CMK (cell line): ENCODE measurements at regions not wholly inside any gene's neighbourhood (a gene's known extent, or its start where the extent isn't known, plus 50 kb on each side); places are given as distances from the start of the nearest gene placed in this dataset.
A peak's percentile ranks its signal among the peaks of the same experiment; 100 is the strongest.

Source experiments
- DNase-seq: peaks from one replicate; pipeline ENCODE4 v3.0.0-alpha.2; 2010; ENCODE audit warnings: low read depth

GRCh38 chr10:33609546-33609945 is 275.1 kb upstream of the NRP1 start:
- DNase-seq, result no peak

DNA sequence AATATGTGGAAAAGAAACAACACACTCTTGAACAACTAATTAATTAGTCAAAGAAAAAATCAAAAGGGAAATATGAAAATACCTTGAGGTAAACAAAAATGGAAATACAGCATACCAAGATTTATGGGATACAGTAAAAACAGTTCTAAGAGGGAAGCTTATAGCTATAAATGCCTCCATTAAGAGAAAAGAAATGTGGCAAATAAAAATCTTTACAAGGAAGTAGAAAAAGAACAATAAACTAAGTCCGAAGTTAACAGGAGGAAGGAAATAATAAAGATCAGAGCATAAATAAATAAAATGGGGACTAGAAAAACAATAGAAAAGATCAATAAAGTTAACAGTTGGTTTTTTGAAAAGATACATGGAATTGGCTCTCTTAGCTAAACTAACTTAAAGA is 267.8 kb upstream of the NRP1 start:
- no peak for DNase-seq

DNA sequence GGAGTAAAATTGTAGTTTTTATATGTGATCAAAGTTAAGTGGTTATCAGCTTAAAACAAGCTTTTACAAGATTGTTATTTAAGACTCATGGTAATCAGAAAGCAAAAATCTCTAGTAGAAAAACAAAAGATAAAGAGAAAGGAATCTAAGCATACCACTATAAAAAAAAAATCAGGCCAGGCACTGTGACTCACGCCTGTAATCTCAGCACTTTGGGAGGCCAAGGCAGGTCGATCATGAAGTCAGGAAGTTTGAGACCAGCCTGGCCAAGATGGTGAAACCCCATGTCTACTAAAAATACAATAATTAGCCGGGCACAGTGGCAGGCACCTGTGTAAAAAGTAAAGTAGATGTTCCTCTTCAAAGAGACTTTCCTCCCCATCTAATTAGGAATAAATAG is 265.9 kb upstream of the NRP1 start:
- DNase-seq, result no peak

DNA sequence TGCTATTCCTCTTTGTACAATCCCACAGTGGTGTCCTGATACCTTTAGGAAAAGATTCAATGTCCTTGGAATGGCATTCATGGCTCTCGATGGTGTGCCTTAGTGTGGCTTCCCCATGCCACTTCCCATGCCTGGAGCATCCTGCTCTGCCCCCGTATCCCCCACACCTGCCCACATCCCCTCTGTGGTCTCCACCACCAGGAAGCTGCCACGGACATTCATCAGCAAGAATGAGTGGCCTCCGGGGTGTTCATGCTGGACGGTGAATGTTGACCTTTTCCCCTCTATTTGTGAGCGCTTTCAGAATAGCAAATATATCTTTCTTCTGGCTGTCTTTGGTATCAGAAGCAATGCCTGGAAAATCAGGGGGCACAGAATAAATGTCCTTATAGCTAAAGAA is 262.0 kb upstream of the NRP1 start:
- DNase-seq, result no peak

DNA sequence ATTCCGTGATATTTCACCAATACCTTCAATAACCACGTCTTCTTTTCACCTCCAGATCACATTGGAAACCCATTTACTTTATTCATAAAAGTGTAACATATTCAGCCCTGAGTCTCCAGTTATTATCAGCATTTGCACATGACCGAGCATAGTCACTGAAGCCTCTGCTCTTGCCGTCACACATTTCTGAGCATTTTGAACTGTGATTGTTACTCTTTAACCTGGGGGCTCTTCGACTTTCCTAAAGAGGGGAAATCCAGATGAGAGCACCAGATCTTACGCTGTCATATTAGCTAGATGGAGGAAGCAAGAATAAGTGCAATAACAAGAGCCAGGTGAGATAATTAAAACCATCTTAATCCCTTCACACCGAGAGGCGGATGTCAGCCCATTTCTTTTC is 260.0 kb upstream of the NRP1 start:
- no peak for DNase-seq

DNA sequence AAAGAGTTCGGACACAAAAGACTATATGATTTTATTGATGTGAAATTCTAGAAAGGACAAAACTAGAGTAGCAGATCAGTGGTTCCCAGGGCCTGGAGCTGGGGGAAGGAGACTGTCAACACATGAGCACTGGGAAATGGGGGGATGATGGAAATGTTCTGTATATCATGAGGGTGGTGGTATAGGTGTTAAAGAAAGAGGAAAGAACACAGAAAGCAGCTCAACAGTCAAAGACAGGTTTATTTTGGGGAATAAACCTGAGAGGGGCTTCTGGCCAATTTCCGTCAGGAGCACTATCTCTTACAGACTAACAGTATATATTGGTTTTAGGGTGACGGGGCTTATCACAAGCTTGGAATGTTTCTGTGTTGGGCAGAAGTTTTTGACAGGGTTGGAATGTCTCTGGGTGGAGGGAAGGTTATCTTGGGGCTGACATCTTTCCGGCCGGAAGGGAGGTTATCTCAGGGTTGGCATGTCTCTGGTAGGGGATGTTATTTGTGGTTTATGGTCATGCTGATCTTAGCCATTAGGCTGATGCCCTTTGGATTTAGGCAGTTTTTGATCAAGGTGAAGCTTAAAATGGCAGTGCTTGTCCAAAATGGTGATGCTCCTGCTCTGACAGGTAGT is 254.6 kb upstream of the NRP1 start:
- DNase-seq, result peak; percentile 66

DNA sequence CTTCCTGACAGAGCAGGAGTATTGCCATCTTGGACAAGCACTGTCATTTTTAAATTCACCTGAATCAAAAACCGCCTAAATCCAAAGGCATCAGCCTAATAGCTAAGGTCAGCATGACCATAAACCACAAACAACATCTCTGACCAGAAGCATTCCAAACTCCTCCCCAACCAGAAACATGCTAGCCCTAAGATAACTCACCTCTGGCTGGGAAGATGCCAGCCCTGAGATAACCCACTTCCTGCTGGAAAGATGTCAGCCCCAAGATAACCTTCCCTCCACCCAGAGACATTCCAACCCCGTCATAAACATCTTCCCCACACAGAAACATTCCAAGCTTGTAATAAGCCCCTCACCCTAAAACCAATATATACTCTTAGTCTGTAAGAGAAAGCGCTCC is 250.1 kb upstream of the NRP1 start:
- peak; percentile 45 for DNase-seq

DNA sequence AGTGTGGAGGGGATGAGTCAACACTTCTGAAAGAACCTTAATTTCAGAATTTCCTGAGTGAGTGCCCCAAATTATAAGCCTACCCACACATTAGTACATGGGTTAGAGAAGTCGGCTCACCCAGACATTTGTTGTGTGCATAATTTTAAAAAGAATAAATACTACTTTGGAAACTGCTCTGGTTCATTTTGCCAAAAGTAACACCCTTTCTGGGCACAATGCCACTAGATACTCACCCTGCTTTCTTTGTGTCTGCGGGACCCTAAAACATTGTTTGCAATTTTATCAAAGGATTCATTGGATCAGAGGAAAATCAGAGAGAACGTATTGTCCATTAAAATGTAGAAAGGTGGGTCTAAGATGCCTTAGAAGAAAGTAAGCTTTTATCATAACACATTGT is 245.5 kb upstream of the NRP1 start:
- DNase-seq, result no peak

- DNase-seq, result no peak
Measured at GRCh38 chr10:33573606-33574005, 239.1 kb upstream of the NRP1 start.

DNA sequence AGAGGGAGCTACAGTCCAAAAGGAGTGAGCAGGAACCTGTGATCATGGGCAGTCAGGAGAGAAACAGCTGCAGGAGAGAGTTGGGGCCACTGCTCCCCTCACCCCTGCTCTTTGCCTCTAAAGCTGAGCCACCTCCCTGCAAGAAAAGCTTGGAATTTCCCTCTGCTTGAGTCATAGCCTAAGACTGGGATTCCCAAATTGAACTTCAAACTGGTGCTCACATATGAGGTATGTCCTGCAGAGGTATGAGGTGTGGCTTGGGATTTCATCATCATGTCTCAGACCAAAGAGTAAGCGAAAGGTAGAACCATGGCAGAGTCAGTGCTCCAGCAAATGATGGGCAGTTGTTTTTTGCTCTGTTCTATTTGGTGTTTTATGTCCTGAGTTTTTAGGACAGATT is 237.1 kb upstream of the NRP1 start:
- DNase-seq, result no peak

DNA sequence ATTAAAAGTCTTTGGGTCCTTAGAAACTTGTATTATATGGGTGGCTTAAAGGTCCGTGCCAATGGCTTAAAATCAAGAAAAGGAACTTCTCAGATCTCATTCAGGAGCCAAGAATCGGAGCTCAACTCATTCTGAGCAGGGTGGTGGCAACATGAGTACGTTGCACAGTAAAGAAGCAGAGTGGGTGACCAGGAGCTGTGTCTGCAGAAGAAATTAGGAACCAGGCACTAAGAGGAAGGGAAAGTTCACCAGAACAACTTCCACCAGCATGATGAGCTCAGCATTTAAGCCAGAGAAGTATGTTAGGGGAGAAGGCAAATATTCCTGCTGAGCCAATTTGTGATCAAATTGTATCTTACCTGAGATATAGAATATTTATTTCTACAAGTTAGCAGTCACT is 236.0 kb upstream of the NRP1 start:
- DNase-seq, result no peak

DNA sequence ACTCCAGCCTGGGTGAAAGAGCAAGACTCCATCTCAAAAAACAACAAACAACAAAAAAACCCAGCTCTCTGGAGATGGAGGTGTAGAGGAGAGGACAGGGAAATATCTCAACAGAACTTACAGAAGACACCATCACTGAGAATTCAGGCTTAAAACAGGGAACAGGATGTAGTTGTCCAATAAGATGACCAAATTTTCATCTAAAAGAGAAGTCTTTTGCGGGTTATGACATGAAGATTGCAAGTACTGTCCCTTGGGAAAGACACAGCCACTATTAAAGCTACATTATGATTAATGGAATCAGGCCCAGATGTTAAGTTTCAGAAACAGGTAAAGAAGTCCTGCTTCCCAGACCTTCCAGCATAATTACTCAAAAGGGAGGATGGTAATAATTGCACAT is 235.2 kb upstream of the NRP1 start:
- no peak for DNase-seq

GRCh38 chr10:33566426-33566825 is 232.0 kb upstream of the NRP1 start:
- DNase-seq, result no peak

- DNase-seq, result peak; percentile 4
Measured at GRCh38 chr10:33566001-33566400, 231.5 kb upstream of the NRP1 start.

DNA sequence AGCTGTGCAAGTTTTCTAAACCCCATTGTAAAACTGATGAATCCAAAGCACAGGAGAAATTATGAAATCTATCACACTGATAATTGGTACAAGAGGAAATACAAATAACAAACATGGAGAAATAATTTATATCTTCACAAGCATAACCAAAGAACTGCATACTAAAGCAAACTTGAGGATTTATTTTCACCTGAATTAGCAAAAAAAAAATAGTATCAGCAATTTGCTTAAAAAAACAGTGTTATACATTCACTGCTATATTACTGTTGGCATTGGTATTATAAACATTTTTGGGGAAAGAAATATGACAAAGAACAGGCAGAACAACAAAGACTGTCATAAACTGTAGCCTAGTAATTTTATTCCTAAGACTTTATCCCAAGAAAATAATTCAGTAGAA is 230.8 kb upstream of the NRP1 start:
- no peak for DNase-seq

- DNase-seq, result no peak
Measured at GRCh38 chr10:33559105-33559504, 224.6 kb upstream of the NRP1 start.

DNA sequence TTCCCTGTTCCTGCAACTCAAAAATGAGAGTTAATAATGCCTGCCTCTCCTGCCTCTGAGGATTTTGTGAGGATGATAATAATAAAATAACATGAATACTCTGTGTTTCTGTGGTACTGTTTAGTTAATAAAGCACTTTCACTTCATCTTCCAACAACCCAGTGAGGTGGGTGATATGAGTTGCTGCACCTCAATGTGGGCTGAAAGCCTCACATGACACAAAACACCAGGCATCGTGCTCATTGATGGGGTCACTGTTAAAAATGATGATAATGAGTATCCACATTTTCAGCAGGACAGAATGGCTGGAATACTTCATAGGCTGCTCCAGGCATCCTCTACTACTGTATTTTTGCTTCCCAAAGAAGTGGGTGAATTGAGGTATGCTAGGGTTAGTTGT is 222.8 kb upstream of the NRP1 start:
- no peak for DNase-seq

GRCh38 chr10:33556620-33557019 is 222.2 kb upstream of the NRP1 start:
- DNase-seq, result no peak

- DNase-seq, result no peak
Measured at GRCh38 chr10:33556103-33556502, 221.6 kb upstream of the NRP1 start.

DNA sequence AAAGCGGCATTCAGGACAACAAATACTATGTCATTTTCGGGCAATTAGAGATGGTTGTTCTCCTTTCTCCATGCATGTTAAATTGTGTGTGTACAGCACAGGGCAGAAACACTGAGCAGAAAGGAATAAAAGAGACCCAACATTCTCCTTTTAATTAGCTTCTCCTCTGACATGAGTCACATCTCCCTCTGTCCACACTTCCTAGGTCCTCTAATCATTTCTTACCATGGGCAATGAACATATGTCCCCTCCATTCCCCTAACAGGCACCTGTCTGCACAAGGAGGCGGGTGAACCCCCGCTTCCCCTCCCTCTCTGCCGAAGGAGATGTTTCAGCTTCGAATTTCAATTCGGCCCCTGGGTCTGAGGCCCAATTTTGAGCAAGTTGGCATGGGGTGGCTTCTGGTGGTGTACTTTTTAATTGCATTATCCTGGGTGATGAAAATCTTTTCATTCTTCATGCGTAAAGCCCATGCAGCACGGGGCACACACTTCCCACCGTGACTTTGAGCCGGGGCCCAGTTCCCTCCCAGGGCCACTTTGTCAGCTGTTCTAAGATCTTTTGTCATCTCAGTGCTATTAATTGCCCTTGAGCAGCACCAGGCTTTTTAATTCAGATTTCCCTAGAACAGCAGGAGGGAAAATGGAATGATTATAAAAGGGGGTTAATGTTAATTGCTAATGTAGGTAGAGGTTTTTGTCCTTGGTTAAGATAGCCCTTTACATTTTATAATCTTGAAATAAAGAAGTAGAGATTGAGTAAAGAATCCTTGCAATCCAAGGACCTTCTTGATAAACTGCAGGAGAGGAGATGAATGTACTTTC is 219.5 kb upstream of the NRP1 start:
- no peak for DNase-seq

DNA sequence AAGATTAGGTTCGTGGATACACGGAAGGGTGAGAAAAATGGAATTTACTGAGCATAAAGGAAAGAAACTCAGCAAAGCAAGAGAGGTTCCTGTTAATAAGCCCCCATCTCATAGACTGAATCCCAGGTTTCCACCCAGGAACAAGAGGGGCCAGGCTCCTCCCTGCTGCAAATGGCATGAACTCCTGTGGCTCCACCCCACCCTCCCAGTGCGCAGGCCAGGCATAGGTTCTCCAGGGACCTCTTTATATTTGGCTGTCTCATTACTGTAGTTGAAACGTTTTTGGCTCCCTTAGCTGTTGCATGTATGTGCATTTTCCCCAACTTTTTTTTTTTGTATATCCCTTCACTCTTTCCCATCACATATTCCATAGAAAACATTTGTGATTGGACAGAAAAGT is 217.8 kb upstream of the NRP1 start:
- DNase-seq, result no peak

DNA sequence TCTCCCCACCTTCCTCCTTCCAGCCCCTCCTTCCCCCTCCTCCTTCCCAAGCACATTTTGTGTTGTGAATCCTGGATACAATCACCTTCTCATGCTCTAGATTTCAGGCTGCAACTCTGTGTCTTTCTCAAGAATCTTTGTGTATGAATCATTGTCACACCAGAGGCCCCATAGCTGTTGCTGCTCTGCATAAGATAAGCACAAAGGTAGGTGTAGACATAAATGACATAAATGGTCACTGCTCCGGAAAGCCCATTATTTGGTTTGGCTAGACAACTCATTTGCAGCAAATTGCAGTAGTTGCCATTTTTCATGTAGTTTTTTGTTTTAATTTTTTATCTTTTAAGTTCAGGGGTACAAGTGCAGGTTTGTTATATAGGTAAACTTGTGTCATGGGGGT is 216.3 kb upstream of the NRP1 start:
- no peak for DNase-seq

DNA sequence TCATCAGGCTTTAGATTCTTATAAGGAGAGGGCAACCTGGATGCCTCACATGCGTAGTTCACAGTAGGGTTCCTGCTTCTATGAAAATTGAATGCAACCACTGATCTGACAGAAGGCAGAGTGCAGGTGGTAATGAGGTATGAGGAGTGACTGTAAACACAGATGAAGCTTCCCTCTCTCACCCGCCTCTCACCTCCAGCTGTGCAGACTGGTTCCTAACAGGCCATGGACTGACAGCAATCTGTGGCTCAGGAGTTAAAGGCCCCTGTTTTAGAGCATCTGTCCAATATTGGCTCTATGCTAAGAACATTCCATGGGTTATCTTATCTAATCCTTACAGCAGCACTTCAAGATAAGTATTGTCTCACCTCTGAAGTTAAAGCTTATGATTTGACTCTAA is 213.5 kb upstream of the NRP1 start:
- DNase-seq, result no peak

DNA sequence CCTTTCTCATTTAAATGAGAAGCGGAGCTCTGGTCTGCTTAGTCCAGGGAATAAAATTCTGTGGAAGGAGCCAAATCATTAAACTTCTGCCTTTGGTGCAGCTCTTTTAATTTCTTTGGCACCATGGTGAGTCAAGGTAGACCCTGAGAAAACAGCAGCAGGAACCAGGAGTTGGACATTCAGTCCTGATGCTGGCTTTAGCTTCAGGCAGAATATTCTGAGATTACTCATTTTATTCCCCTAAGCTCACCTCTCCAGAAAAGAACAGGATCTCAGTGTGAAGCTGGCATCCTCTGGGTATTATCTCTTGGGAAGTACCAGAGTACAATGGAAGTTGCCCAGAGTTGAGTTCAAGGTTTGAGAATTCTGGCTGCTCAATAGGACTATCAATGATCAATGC is 211.6 kb upstream of the NRP1 start:
- DNase-seq, result no peak
